ENCODE measurements at regions not wholly inside any gene's neighbourhood (a gene's known extent, or its start where the extent isn't known, plus 50 kb on each side); places are given as distances from the start of the nearest gene placed in this dataset.

GRCh38 chr4:123092586-123092985, 170.2 kb upstream of the NUDT6 start:
- TF ChIP-seq MXI1 (conservative IDR thresholded peaks at IDR 0.05; ENCODE audit: poor library complexity, severe bottlenecking), result no peak
- no peak for TF ChIP-seq CTCF (IDR thresholded peaks at IDR 0.05; ENCODE audit: poor library complexity, severe bottlenecking)
- no peak for TF ChIP-seq SMC3 (conservative IDR thresholded peaks at IDR 0.05; ENCODE audit: poor library complexity)
- no peak for TF ChIP-seq EZH2 (IDR thresholded peaks at IDR 0.05; ENCODE audit: borderline replicate concordance, insufficient read depth, low read length, poor library complexity, severe bottlenecking)
- no peak for TF ChIP-seq TAF1 (IDR thresholded peaks at IDR 0.05; ENCODE audit: low read depth)
- no peak for TF ChIP-seq POLR2AphosphoS5 (IDR thresholded peaks at IDR 0.05)
- no peak for TF ChIP-seq REST (IDR thresholded peaks at IDR 0.05; ENCODE audit: borderline replicate concordance)
